GM20000 (cell line): ENCODE measurements at regions not wholly inside any gene's neighbourhood (a gene's known extent, or its start where the extent isn't known, plus 50 kb on each side); places are given as distances from the start of the nearest gene placed in this dataset.

Source experiments
- DNase-seq: peaks from one replicate; pipeline ENCODE4 v3.0.0; 2012; ENCODE audit warnings: low spot score
- TF ChIP-seq, protein P1 (sequence below): IDR thresholded peaks from 2 replicates; pipeline ENCODE4 v1.5.1; 2012; ENCODE audit warnings: mild to moderate bottlenecking, control low read depth; ENCODE audit errors: extremely low read depth, missing control alignments

DNA sequence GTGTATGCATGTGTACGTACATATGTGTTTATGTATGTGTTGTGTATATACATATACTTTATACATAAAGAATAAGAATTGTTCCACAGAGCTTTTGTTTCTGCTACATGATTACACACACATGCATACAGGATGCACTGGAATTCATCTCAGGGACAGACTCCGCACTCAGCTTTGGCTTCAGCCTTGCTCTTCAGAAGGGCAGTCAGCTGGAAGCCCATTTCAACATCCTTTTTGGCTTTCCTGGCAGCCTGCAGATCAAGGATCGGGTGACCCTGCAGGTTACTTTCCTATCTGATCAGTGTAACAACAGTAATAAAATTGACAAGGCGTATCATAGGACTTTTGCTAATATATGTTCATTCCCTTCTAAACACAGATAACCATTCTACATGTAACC, 144.1 kb upstream of the COPS8 start:
- TF ChIP-seq, protein P1, sequence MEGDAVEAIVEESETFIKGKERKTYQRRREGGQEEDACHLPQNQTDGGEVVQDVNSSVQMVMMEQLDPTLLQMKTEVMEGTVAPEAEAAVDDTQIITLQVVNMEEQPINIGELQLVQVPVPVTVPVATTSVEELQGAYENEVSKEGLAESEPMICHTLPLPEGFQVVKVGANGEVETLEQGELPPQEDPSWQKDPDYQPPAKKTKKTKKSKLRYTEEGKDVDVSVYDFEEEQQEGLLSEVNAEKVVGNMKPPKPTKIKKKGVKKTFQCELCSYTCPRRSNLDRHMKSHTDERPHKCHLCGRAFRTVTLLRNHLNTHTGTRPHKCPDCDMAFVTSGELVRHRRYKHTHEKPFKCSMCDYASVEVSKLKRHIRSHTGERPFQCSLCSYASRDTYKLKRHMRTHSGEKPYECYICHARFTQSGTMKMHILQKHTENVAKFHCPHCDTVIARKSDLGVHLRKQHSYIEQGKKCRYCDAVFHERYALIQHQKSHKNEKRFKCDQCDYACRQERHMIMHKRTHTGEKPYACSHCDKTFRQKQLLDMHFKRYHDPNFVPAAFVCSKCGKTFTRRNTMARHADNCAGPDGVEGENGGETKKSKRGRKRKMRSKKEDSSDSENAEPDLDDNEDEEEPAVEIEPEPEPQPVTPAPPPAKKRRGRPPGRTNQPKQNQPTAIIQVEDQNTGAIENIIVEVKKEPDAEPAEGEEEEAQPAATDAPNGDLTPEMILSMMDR = no peak
- DNase-seq = no peak

DNA sequence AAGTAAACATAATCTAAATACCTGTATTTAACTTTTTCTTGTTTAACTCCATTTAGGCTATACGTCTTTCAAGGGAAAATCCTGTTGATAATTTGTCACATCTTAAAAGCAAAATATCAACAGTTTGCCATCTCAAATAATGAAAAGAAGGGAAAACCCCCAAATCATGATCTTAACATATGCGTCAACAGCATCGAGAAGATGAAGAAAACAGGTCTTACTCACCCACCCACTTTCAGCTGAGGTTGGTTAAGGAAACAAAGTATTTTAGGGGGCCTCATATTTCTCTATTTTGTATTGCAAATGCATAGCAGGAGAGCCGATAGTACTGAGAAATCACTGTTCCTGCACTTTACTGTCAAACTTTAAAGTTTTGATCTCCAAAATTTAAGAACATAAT, 143.1 kb upstream of the COPS8 start:
- no peak for DNase-seq
- TF ChIP-seq, protein P1 = no peak

DNA sequence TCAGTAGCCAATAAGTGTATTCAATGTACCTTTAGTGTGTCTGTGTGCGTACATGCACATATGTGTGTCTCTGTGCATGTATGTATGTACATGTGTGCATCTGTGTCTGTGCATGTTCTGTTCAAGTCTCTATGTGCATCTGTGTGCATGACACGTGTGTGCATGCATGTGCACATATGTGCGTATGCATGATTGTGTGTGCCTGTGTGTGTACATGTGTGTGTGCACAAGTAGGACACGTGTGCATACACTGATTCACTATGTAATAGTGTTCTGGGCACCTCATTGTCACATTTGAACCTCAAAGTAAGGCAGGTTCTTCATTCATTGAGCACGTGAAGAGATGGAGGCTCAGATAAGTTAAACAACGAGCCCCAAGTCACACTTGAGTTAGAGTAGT, 142.6 kb upstream of the COPS8 start:
- DNase-seq = no peak
- TF ChIP-seq, protein P1 = no peak

DNA sequence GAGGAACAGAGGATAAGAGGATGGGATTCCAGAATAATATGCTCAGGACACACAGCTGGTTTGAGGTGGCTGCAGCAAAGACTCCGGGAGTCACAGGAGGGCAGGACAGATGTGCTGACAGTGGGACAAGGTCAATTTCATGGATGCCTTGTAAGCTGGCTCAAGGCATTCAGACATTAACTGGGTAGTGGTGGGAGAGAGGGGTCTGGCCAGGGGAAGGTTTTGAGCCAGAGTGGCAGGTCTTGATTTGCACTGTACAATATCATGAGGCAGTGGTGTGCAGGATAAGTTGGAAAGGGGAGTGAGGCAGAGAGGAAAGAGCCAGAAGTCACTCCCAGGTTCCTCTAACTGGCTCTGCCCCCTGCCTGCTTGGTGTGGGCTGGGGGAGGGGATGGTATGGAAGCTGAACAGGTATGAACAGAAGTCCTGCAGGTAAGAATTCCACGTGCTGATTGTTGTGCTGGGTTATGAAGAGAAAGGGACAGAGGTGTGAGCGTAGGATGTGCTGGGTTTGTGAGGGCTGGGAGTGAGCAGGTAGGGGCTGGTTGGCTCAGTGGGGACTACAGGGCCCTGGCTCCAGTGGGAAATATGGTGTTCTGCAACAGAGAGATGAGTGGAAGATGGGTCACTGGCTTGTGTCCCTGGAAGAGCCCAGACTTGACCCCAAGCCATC, 141.7 kb upstream of the COPS8 start:
- no peak for DNase-seq
- TF ChIP-seq, protein P1 = no peak

DNA sequence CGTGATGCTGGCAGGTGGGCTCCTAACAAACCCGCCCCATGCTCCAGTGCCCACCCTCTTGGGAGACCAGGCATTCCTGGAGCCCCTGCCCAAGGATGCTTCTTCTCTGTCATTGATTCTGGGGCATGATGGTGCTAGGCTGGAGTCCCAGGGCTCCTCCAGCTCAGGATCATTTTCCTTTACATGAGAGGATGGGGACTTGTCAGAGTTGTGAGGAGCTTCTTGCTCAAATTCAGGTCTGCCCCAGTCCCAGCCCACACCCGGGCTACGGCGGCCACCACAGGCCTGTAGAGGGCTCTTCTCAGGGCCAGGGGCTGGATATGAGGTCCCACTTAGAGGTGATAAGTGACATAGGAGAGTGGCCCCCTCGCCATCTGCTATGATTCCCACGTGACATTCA, 141.1 kb upstream of the COPS8 start:
- no peak for DNase-seq
- TF ChIP-seq, protein P1 = no peak

DNA sequence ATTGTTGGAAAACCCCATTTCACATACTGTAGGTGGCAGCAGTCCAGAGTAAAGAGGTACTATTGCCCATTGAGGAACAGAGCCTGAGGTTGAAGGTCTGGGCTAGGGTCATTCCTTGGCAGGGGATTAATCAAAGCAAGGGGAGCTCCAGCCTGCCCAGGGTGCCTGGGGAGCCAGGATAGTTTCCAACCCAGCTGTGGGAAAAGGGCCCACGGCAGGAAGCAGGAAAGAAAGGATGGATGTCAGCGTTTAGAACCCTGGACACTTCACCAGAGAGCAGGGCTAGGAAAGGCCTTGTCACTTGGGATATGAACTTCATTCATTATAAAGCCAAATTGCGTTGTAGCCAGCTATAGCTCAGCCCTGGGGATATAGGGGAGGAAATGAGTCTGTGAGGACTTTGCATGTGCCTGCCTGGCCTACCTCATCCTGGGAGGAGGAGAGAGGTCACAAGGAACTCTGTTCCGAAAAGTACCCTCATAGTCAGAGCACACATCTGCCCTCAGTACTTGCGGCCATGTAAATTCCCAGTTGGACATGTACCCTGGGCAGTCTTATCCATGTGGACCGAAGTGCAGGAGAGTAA, 140.2 kb upstream of the COPS8 start:
- TF ChIP-seq, protein P1 = no peak
- no peak for DNase-seq

DNA sequence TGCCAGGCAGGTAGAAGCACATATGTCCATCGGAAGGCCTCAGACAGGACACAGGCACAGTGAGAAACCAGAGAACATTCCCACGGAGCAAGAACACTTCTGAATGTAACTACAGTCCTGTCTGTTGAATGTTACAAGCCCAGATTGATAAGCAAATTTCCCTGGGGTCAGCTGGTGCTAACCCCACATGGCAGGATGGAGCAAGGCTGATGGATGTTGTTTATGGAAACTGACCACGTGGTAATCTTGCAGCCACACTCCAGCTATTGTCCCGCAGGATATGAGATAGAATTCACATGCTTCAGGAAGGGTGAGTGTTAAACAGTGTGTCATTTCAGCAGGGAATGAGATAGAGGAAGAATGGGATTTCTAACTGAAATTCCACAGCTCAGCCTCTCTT, 138.8 kb upstream of the COPS8 start:
- TF ChIP-seq, protein P1 = no peak
- DNase-seq = no peak
